IMR-90 (cell line): ENCODE measurements at regions not wholly inside any gene's neighbourhood (a gene's known extent, or its start where the extent isn't known, plus 50 kb on each side); places are given as distances from the start of the nearest gene placed in this dataset.

Source experiments
- ATAC-seq: fragments of 200-7000 bp; cut with Tn5 transposase; 2 replicates; pipeline ENCODE4 v1.9.1; 2020; ENCODE audit warnings: low read depth, mild to moderate bottlenecking, moderate library complexity
- BruUV-seq: library from RNA; stranded (reverse); fragments of 400-500 nt; replicated peaks from 2 replicates; lab custom pipeline; 2021; lab: Mats Ljungman, UMichigan
- CTCF ChIA-PET: fragments of 300-600 bp; formaldehyde crosslinking; extraction: SDS; loops from one replicate; lab custom pipeline; 2021; ENCODE audit warnings: antibody characterized with exemption; lab: Yijun Ruan, JAX
- POLR2A ChIA-PET: fragments of 300-600 bp; sonication (Branson Sonifier 250); formaldehyde crosslinking; loops from one replicate; lab custom pipeline; 2022; ENCODE audit warnings: antibody characterized with exemption; ENCODE audit not compliant: unreplicated experiment; lab: Charles Lee
- DNase-seq: peaks from one replicate; pipeline ENCODE4 v3.0.0; 2013
- H2AFZ ChIP-seq: replicated peaks from 2 replicates; pipeline ENCODE3; 2013; ENCODE audit warnings: low read length, mild to moderate bottlenecking; ENCODE audit not compliant: poor library complexity
- H2AK5ac ChIP-seq: 2 replicates; pipeline ENCODE4 v1.6.1; 2013; ENCODE audit warnings: low read depth, low read length, inconsistent platforms
- H2AK9ac ChIP-seq: replicated peaks from 2 replicates; pipeline ENCODE3; 2013; ENCODE audit warnings: mild to moderate bottlenecking, low read depth, low read length, moderate library complexity; ENCODE audit not compliant: poor library complexity
- H2BK120ac ChIP-seq: 2 replicates; pipeline ENCODE4 v1.6.1; 2013; ENCODE audit warnings: low read depth, low read length, inconsistent platforms
- H2BK15ac ChIP-seq: 3 replicates; pipeline ENCODE4 v1.6.1; 2013; ENCODE audit warnings: low read depth, low read length, inconsistent platforms
- H2BK20ac ChIP-seq: 2 replicates; pipeline ENCODE4 v1.6.1; 2013; ENCODE audit warnings: low read depth, mild to moderate bottlenecking, inconsistent platforms, low read length, moderate library complexity
- H2BK5ac ChIP-seq: 2 replicates; pipeline ENCODE4 v1.6.1; 2013; ENCODE audit warnings: mild to moderate bottlenecking, low read depth, low read length, inconsistent platforms; ENCODE audit not compliant: poor library complexity, severe bottlenecking
- H3K14ac ChIP-seq: replicated peaks from 2 replicates; pipeline ENCODE4 v1.6.1; 2013; ENCODE audit warnings: low read depth, low read length, inconsistent platforms
- H3K18ac ChIP-seq: 2 replicates; pipeline ENCODE4 v1.6.1; 2013; ENCODE audit warnings: low read depth, low read length, control low read depth
- H3K23ac ChIP-seq: 2 replicates; pipeline ENCODE4 v1.6.1; 2013; ENCODE audit warnings: low read depth, low read length, inconsistent platforms
- H3K27ac ChIP-seq: 2 replicates; pipeline ENCODE4 v1.5.1; 2013; ENCODE audit warnings: mild to moderate bottlenecking, control low read depth, low read length; ENCODE audit not compliant: insufficient read depth
- H3K27me3 ChIP-seq: 2 replicates; pipeline ENCODE4 v1.6.1; 2013; ENCODE audit warnings: low read length; ENCODE audit not compliant: control insufficient read depth, insufficient read depth
- H3K36me3 ChIP-seq: 2 replicates; pipeline ENCODE4 v1.6.1; 2013; ENCODE audit warnings: low read length, mixed read lengths; ENCODE audit not compliant: control insufficient read depth, insufficient read depth
- H3K4ac ChIP-seq: 2 replicates; pipeline ENCODE4 v1.6.1; 2013; ENCODE audit warnings: low read depth, low read length, inconsistent platforms
- H3K4me1 ChIP-seq: 2 replicates; pipeline ENCODE4 v1.6.1; 2013; ENCODE audit warnings: low read length, mixed read lengths; ENCODE audit not compliant: control insufficient read depth, insufficient read depth
- H3K4me2 ChIP-seq: 2 replicates; pipeline ENCODE4 v1.6.1; 2013; ENCODE audit warnings: low read depth, mild to moderate bottlenecking, control low read depth, low read length, moderate library complexity
- H3K4me3 ChIP-seq: 2 replicates; pipeline ENCODE4 v1.5.1; 2013; ENCODE audit warnings: low read depth, mild to moderate bottlenecking, control low read depth, low read length, moderate library complexity; ENCODE audit not compliant: insufficient read depth
- H3K56ac ChIP-seq: 2 replicates; pipeline ENCODE4 v1.6.1; 2013; ENCODE audit warnings: low read length, inconsistent platforms; ENCODE audit not compliant: insufficient read depth; ENCODE audit errors: extremely low read depth
- H3K79me1 ChIP-seq, 2 experiments: 2 replicates each; pipeline ENCODE4 v1.6.1; 2013; ENCODE audit warnings: low read length in 2 of 2, inconsistent platforms in 1 of 2, low read depth in 1 of 2
- H3K9ac ChIP-seq: 2 replicates; pipeline ENCODE4 v1.6.1; 2013; ENCODE audit warnings: low read depth, low read length, control low read depth
- H3K9me1 ChIP-seq: 2 replicates; pipeline ENCODE4 v1.6.1; 2013; ENCODE audit warnings: low read length, inconsistent platforms; ENCODE audit not compliant: insufficient read depth
- H3K9me3 ChIP-seq: 2 replicates; pipeline ENCODE4 v1.6.1; 2013; ENCODE audit warnings: low read length; ENCODE audit not compliant: control insufficient read depth, insufficient read depth
- H4K20me1 ChIP-seq: 2 replicates; pipeline ENCODE4 v1.6.1; 2013; ENCODE audit warnings: low read length, inconsistent platforms; ENCODE audit not compliant: insufficient read depth
- H4K5ac ChIP-seq: 2 replicates; pipeline ENCODE4 v1.6.1; 2013; ENCODE audit warnings: mild to moderate bottlenecking, low read depth, low read length, control low read depth
- H4K8ac ChIP-seq, 2 experiments: 2 replicates each; pipeline ENCODE4 v1.6.1; 2013; ENCODE audit warnings: low read depth in 2 of 2, low read length in 2 of 2, control low read depth in 1 of 2, inconsistent platforms in 1 of 2
- H4K91ac ChIP-seq: 2 replicates; pipeline ENCODE4 v1.6.1; 2013; ENCODE audit warnings: low read depth, low read length, inconsistent platforms; ENCODE audit not compliant: insufficient read depth
- CHD1 ChIP-seq: IDR thresholded peaks from 2 replicates; pipeline ENCODE4 v1.6.1; 2012; ENCODE audit warnings: low read depth, low read length, improper control_type of control experiment
- FOS ChIP-seq: fragments of 150-350 bp; IDR thresholded peaks from 2 replicates; pipeline ENCODE4 v1.6.1; 2016; ENCODE audit warnings: low read depth, low read length
- WGBS, 2 experiments: methylation state at CpG; one replicate each; pipeline versions ENCODE4 v1.1.5 to v1.1.7; 2013; ENCODE audit warnings: missing lambda C conversion rate in 2 of 2; ENCODE audit not compliant: insufficient read length in 1 of 2; ENCODE audit errors: extremely low coverage in 2 of 2; 5-methylcytosine and 5-hydroxymethylcytosine counted together
- dilution Hi-C: fragments of 300-500 bp; cut with HindIII; formaldehyde crosslinking; loops from one replicate; pipeline ENCODE4 v1.14.3; 2018; ENCODE audit warnings: low sequenced_read_pairs; ENCODE audit not compliant: unreplicated experiment
- in situ Hi-C: fragments of 300-500 bp; cut with MboI; formaldehyde crosslinking; loops from 3 replicates; pipeline ENCODE4 v1.14.3; 2019; ENCODE audit warnings: low sequenced_read_pairs, inconsistent platforms, mixed read lengths
- intact Hi-C: fragments of 100-400 bp; cut with micrococcal nuclease; formaldehyde crosslinking; loops from 2 replicates; pipeline ENCODE4 v1.10.0; 2022
- TF ChIP-seq, protein P1 (sequence below): fragments of 150-350 bp; IDR thresholded peaks from 2 replicates; pipeline ENCODE4 v1.6.1; 2016; ENCODE audit warnings: low read depth, mild to moderate bottlenecking, low read length, moderate library complexity, borderline replicate concordance
- TF ChIP-seq, protein P2 (sequence below): conservative IDR thresholded peaks from 2 replicates; pipeline ENCODE4 v1.5.1; 2012; ENCODE audit warnings: mild to moderate bottlenecking, low read depth, low read length, improper control_type of control experiment

GRCh38 chr3:161915418-161915750 lies 418.8 kb downstream of the OTOL1 start:
- H4K91ac ChIP-seq, result no peak overlapping the region
- no peaks in the 10 kb centered on the region for H4K20me1 ChIP-seq
- no peaks in the 10 kb centered on the region for H3K79me1 ChIP-seq
- WGBS, 2 experiments, result no CpG with 5 or more reads among the region's 4 CpGs
- in situ Hi-C loops, result no loop called here
- H3K9ac ChIP-seq, result no peak overlapping the region
- no TSS peak for BruUV-seq
- no peak overlapping the region for H3K4me3 ChIP-seq
- H2BK20ac ChIP-seq, result peak overlapping the region; percentile 39; the same call in 1 of the 2 replicates
- dilution Hi-C loops, result no loop called here
- no peaks in the 10 kb centered on the region for H3K9me3 ChIP-seq
- H3K27ac ChIP-seq, result no peak overlapping the region
- H3K18ac ChIP-seq, result no peak overlapping the region
- H3K4me1 ChIP-seq, result peaks cover 2% of the 10 kb centered on the region; the same call in 1 of the 2 replicates
- H2AK9ac ChIP-seq, result no peak overlapping the region
- H2AFZ ChIP-seq, result no peak overlapping the region
- no peak overlapping the region; the same call in none of the 2 replicates for H3K4ac ChIP-seq
- no peak overlapping the region for H2AK5ac ChIP-seq
- H2BK15ac ChIP-seq, result no peak overlapping the region
- H3K36me3 ChIP-seq, result no peaks in the 10 kb centered on the region
- ChIA-PET CTCF (interaction anchor here (0.6 to 1.3 kb wide), 8 partner anchors 11 to 1441 kb away, joined by 3 to 4 read pairs (median 3); no protein-coding TSS in a partner anchor), POLR2A (no interaction called here)
- H4K5ac ChIP-seq, result no peak overlapping the region
- H2BK5ac ChIP-seq, result no peak overlapping the region
- TF ChIP-seq FOS (no peak), CHD1 (no peak)
- TF ChIP-seq, protein P1, sequence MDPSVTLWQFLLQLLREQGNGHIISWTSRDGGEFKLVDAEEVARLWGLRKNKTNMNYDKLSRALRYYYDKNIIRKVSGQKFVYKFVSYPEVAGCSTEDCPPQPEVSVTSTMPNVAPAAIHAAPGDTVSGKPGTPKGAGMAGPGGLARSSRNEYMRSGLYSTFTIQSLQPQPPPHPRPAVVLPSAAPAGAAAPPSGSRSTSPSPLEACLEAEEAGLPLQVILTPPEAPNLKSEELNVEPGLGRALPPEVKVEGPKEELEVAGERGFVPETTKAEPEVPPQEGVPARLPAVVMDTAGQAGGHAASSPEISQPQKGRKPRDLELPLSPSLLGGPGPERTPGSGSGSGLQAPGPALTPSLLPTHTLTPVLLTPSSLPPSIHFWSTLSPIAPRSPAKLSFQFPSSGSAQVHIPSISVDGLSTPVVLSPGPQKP, result no peak
- TF ChIP-seq, protein P2, sequence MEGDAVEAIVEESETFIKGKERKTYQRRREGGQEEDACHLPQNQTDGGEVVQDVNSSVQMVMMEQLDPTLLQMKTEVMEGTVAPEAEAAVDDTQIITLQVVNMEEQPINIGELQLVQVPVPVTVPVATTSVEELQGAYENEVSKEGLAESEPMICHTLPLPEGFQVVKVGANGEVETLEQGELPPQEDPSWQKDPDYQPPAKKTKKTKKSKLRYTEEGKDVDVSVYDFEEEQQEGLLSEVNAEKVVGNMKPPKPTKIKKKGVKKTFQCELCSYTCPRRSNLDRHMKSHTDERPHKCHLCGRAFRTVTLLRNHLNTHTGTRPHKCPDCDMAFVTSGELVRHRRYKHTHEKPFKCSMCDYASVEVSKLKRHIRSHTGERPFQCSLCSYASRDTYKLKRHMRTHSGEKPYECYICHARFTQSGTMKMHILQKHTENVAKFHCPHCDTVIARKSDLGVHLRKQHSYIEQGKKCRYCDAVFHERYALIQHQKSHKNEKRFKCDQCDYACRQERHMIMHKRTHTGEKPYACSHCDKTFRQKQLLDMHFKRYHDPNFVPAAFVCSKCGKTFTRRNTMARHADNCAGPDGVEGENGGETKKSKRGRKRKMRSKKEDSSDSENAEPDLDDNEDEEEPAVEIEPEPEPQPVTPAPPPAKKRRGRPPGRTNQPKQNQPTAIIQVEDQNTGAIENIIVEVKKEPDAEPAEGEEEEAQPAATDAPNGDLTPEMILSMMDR, result no peak
- ATAC-seq (no peak), DNase-seq (no peak)
- no peaks in the 10 kb centered on the region for H3K9me1 ChIP-seq
- H3K4me2 ChIP-seq, result no peak overlapping the region
- H4K8ac ChIP-seq, result no peak overlapping the region
- H3K23ac ChIP-seq, result no peak overlapping the region
- H3K14ac ChIP-seq, result no peak overlapping the region
- H3K27me3 ChIP-seq, result no peaks in the 10 kb centered on the region
- intact Hi-C loops, result loop anchor here (2.0 to 10.0 kb wide), 2 partner anchors 59 to 369 kb away; no protein-coding TSS in a partner anchor
- H3K56ac ChIP-seq, result no peak overlapping the region
- H2BK120ac ChIP-seq, result peak overlapping the region; percentile 64; the same call in 1 of the 2 replicates
